Muscle layer of colon (tissue), 2 donors: ENCODE measurements at regions not wholly inside any gene's neighbourhood (a gene's known extent, or its start where the extent isn't known, plus 50 kb on each side); places are given as distances from the start of the nearest gene placed in this dataset.
"Not testable (repeated sequence)": the region's sequence is repeated elsewhere in the genome, so short reads cannot be mapped to it uniquely, and the experiment has no call there.

Experiments
- H3K27ac ChIP-seq: one replicate; pipeline ENCODE4 v1.7.0; 2013; ENCODE audit warnings: low read depth, mild to moderate bottlenecking, low read length, moderate library complexity
- H3K27me3 ChIP-seq, 2 donors: one replicate each; pipeline ENCODE4 v1.7.0; 2013; ENCODE audit warnings: low read length in 2 of 2, mild to moderate bottlenecking in 2 of 2; ENCODE audit not compliant: insufficient read depth in 2 of 2, control insufficient read depth in 1 of 2
- H3K36me3 ChIP-seq: one replicate; pipeline ENCODE4 v1.7.0; 2013; ENCODE audit warnings: mild to moderate bottlenecking, low read length; ENCODE audit not compliant: insufficient read depth
- H3K4me1 ChIP-seq: one replicate; pipeline ENCODE4 v1.7.0; 2013; ENCODE audit warnings: mild to moderate bottlenecking, low read length; ENCODE audit not compliant: insufficient read depth
- H3K4me3 ChIP-seq, 2 donors: one replicate each; pipeline ENCODE4 v1.7.0; 2013; ENCODE audit warnings: low read length in 2 of 2, low read depth in 1 of 2, mild to moderate bottlenecking in 1 of 2, moderate library complexity in 1 of 2
- H3K9ac ChIP-seq: one replicate; pipeline ENCODE4 v1.7.0; 2013; ENCODE audit warnings: low read length
- H3K9me3 ChIP-seq: one replicate; pipeline ENCODE4 v1.7.0; 2013; ENCODE audit warnings: mild to moderate bottlenecking, low read length
- donor health status: abdominal sarcoma.
- donor health status: Adenocarcinoma of cecum.

DNA sequence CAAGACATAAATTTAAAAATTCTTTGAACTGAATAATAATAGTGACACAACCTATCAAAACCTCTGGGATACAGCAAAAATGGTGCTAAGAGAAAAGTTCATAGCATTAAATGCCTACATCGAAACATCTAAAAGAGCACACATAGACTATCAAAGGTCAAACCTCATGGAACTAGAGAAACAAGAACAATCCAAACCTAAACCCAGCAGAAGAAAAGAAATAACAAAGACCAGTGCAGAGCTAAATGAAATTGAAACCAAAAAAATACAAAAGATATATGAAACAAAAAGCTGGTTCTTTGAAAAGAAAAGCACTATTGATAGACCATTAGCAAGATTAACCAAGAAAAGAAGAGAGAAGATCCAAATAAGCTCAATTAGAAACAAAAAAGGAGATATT is 293.8 kb upstream of the CXADR start:
- H3K4me1 ChIP-seq, H3K27me3 ChIP-seq, H3K27ac ChIP-seq, H3K9me3 ChIP-seq, H3K9ac ChIP-seq, H3K4me3 ChIP-seq, H3K36me3 ChIP-seq: not testable (repeated sequence)

GRCh38 chr21:17231124-17231523 is 281.7 kb upstream of the CXADR start:
- Histone ChIP-seq H3K27me3 (no peaks in the 10 kb centered on the region), H3K4me1 (peaks cover 5% of the 10 kb centered on the region), H3K27ac (no peak overlapping the region), H3K4me3 (no peak overlapping the region), H3K9me3 (peaks cover 10% of the 10 kb centered on the region), H3K9ac (no peak overlapping the region), H3K36me3 (no peaks in the 10 kb centered on the region)

DNA sequence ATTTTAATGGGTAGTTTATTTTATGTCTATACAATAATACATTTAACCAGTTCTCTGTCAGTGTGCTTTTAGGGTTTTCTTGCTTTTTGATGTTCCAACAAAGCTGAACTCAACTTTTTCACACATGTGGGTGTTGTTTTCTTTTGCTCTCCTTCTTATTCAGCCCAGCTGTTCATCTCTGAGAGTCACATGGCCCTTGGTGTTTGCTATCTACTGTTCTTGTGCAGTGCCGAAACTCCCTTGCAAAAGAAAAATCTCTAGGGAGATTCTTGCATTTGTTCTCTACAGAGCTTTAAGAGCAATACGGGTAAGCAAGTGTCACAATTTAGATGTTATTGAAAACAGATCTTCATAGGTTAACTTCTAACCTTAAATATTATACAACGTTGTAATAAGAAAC is 281.1 kb upstream of the CXADR start:
- H3K36me3 ChIP-seq: no peaks in the 10 kb centered on the region
- peaks cover 10% of the 10 kb centered on the region for H3K9me3 ChIP-seq

DNA sequence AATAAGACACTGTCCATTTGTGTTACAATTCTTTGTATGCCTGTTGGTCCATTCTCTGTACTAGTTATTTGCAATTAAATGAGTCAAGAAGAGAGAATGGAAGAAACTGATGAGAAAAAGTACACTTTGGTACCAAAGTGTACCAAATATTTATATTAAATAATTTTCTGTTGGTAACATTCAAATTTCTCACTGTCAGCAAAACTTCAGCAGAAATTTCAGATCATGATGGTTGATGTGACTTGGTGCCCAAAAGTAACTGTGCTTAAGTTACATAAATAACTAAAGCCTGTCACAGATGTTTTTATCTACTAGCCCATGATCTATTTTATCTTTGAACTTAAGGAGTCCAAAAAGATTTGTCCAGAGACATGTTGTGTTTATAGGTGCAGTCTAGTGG is 274.4 kb upstream of the CXADR start:
- H3K27ac ChIP-seq: no peak overlapping the region
- no peak overlapping the region for H3K9ac ChIP-seq
- no peaks in the 10 kb centered on the region for H3K9me3 ChIP-seq
- no peak overlapping the region for H3K4me3 ChIP-seq
- no peaks in the 10 kb centered on the region for H3K4me1 ChIP-seq
- no peaks in the 10 kb centered on the region for H3K36me3 ChIP-seq
- H3K27me3 ChIP-seq: no peaks in the 10 kb centered on the region

More for the DNA sequence above, 281.1 kb upstream of the CXADR start:
- Histone ChIP-seq H3K27me3 (no peaks in the 10 kb centered on the region), H3K4me3 (no peak overlapping the region), H3K9ac (no peak overlapping the region), H3K27ac (no peak overlapping the region), H3K4me1 (peaks cover 5% of the 10 kb centered on the region)

DNA sequence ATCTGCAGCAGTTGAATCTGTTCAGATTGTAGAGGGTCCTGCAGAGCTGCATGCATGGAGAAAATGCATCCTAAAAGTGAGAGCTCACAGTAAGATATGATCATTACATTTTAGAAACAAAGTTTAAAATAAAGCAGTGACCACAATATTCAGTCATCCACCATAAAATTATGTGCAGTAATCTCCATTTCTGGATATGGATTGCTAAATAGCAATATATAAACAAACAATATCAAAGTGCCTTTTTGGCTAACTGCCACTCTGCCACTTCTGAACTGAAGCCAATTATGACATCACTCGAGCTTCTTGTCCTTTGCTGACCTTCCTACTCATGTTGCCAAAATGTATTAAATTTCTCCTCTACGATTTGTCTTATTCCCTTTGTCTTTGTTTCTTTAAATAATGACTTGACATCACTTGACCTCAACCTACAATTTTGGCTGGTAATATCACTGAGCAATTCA is 262.0 kb upstream of the CXADR start:
- Histone ChIP-seq H3K27me3 (no peaks in the 10 kb centered on the region), H3K4me3 (no peak overlapping the region)

DNA sequence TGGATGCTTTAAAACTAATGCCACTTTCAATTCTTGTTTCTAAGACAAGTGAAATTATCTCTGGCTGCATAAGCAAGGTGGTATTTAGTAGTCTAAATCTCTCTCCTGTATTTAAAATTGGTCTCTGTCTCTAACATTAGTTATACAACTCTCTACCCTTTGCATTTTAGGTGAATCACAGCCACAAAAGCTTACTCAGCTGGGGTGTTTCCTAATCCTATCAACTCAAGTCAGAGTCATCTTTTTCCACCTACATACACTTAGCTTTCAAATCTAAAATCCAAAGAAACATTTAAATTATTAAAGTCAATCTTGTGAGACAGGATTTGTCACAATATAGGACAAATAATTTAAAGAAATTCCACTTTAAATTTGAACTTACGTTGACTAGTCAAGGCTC is 255.1 kb upstream of the CXADR start:
- H3K27ac ChIP-seq: no peak overlapping the region
- no peak overlapping the region for H3K4me3 ChIP-seq
- no peak overlapping the region for H3K9ac ChIP-seq
- H3K9me3 ChIP-seq: no peaks in the 10 kb centered on the region
- H3K27me3 ChIP-seq: no peaks in the 10 kb centered on the region
- no peaks in the 10 kb centered on the region for H3K36me3 ChIP-seq
- H3K4me1 ChIP-seq: no peaks in the 10 kb centered on the region

More for the DNA sequence above, 262.0 kb upstream of the CXADR start:
- Histone ChIP-seq H3K36me3 (no peaks in the 10 kb centered on the region), H3K9ac (no peak overlapping the region), H3K9me3 (no peaks in the 10 kb centered on the region), H3K27ac (no peak overlapping the region), H3K4me1 (no peaks in the 10 kb centered on the region)

DNA sequence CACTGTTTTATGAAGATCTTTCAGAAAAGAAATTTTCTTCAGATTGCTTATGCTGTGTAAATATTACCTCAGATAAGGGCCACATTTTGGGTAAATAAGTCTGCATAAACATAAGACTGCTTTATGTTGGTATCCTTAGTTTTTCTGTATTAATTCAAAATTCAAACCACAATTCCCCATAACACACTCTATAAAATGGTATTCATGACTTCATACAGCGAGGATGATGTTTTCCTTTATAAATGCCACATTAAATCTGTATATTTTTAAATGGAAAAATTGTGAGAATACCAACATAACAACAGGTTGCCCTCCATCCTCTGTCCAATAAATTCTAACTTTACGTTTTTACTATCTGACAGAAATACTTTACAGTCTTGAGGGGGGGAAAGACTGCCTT is 248.7 kb upstream of the CXADR start:
- H3K27me3 ChIP-seq: no peaks in the 10 kb centered on the region
- no peak overlapping the region for H3K4me3 ChIP-seq
- no peaks in the 10 kb centered on the region for H3K4me1 ChIP-seq
- no peak overlapping the region for H3K27ac ChIP-seq
- H3K36me3 ChIP-seq: no peaks in the 10 kb centered on the region
- H3K9ac ChIP-seq: no peak overlapping the region
- no peaks in the 10 kb centered on the region for H3K9me3 ChIP-seq

- Histone ChIP-seq H3K4me1 (peaks cover 5% of the 10 kb centered on the region), H3K27ac (no peak overlapping the region), H3K9ac (no peak overlapping the region), H3K36me3 (no peaks in the 10 kb centered on the region), H3K9me3 (no peaks in the 10 kb centered on the region), H3K27me3 (no peaks in the 10 kb centered on the region), H3K4me3 (no peak overlapping the region)
Observed at GRCh38 chr21:17269760-17270159, 243.1 kb upstream of the CXADR start.

GRCh38 chr21:17270229-17270628 is 242.6 kb upstream of the CXADR start:
- peaks cover 5% of the 10 kb centered on the region for H3K4me1 ChIP-seq
- no peak overlapping the region for H3K9ac ChIP-seq
- H3K9me3 ChIP-seq: no peaks in the 10 kb centered on the region
- H3K36me3 ChIP-seq: no peaks in the 10 kb centered on the region
- H3K27ac ChIP-seq: no peak overlapping the region
- H3K4me3 ChIP-seq: no peak overlapping the region
- H3K27me3 ChIP-seq: no peaks in the 10 kb centered on the region

- Histone ChIP-seq H3K4me1 (no peaks in the 10 kb centered on the region), H3K36me3 (no peaks in the 10 kb centered on the region), H3K4me3 (no peak overlapping the region), H3K27me3 (no peaks in the 10 kb centered on the region), H3K9me3 (no peaks in the 10 kb centered on the region), H3K9ac (no peak overlapping the region), H3K27ac (no peak overlapping the region)
Observed at GRCh38 chr21:17279663-17280062, 233.2 kb upstream of the CXADR start.

DNA sequence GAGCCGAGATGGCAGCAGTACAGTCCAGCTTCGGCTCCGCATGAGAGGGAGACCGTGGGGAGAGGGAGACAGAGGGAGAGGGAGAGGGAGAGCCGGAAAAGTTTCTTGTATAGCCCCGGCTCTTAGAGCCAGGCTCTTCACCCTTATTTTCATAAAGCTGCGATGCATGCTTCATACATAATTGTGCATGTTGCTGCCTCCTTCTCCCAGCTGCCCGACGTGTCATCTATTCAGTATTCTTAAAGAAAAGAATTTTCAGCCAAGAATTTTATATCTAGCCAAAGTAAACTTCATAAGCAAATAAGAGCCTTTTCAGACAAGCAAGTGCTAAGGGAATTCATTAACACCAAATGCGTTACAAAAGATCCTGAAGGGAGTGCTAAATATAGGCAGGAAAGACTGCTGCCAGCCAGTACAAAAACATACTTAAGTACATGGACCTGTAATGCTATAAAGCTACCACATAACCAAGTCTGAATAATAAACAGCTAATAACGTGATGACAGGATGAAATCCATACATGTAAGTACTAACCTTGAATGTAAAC is 219.8 kb upstream of the CXADR start:
- not testable (repeated sequence) for H3K27ac ChIP-seq

DNA sequence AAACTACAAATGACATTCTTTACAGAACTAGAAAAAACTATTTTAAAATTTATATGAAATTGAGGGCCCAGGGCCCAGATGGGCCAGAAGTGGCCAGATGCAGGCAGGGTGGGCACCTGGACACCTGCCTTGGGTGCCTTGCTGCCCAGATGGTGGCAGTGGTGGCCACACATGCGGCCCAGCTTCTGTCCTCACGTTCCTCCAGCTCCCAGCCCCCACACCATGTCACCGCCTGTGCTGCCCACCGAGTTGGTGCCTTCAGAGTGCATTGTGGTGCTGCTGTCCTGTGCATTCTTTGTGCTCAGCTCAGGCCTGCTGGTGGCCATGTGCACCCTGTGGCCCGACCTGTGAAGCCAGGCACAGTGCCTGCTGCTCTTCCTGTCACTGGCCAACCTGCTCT is 216.8 kb upstream of the CXADR start:
- H3K9me3 ChIP-seq: peaks cover 5% of the 10 kb centered on the region
- H3K4me3 ChIP-seq: no peak overlapping the region
- no peak overlapping the region for H3K27ac ChIP-seq

More for the DNA sequence above, 219.8 kb upstream of the CXADR start:
- not testable (repeated sequence) for H3K4me3 ChIP-seq, H3K9me3 ChIP-seq, H3K9ac ChIP-seq, H3K4me1 ChIP-seq, H3K27me3 ChIP-seq, H3K36me3 ChIP-seq

More for the DNA sequence above, 216.8 kb upstream of the CXADR start:
- no peaks in the 10 kb centered on the region for H3K27me3 ChIP-seq
- no peaks in the 10 kb centered on the region for H3K36me3 ChIP-seq
- no peak overlapping the region for H3K9ac ChIP-seq
- no peaks in the 10 kb centered on the region for H3K4me1 ChIP-seq
